Activated T-helper 1 cell treated with anti-CD3 and anti-CD28 coated beads, Interleukin-2, amount 50 U/mL, for 16 hours (primary cell): ENCODE measurements at regions not wholly inside any gene's neighbourhood (a gene's known extent, or its start where the extent isn't known, plus 50 kb on each side); places are given as distances from the start of the nearest gene placed in this dataset.

Source experiments
- DNase-seq, 2 donors: peaks; one replicate each; pipeline ENCODE4 v3.0.0-alpha.2; 2020; ENCODE audit warnings: low read depth in 1 of 2, low spot score in 1 of 2

GRCh38 chr4:62170235-62170634 lies 970.1 kb downstream of the ADGRL3 start:
- DNase-seq, result no peak

GRCh38 chr4:62168681-62169080 lies 968.6 kb downstream of the ADGRL3 start:
- DNase-seq, result no peak

GRCh38 chr4:62162606-62163005 lies 962.5 kb downstream of the ADGRL3 start:
- DNase-seq, result no peak

- DNase-seq, result no peak
Measured at GRCh38 chr4:62161446-62161845, 961.3 kb downstream of the ADGRL3 start.

GRCh38 chr4:62159876-62160275 lies 959.8 kb downstream of the ADGRL3 start:
- no peak for DNase-seq

GRCh38 chr4:62159306-62159705 lies 959.2 kb downstream of the ADGRL3 start:
- no peak for DNase-seq

- DNase-seq, result no peak
Measured at GRCh38 chr4:62156205-62156604, 956.1 kb downstream of the ADGRL3 start.

GRCh38 chr4:62145276-62145675 lies 945.1 kb downstream of the ADGRL3 start:
- DNase-seq, result no peak

GRCh38 chr4:62144431-62144830 lies 944.3 kb downstream of the ADGRL3 start:
- DNase-seq, result no peak

GRCh38 chr4:62135565-62136156 lies 935.5 kb downstream of the ADGRL3 start:
- no peak for DNase-seq

- DNase-seq, result no peak
Measured at GRCh38 chr4:62133977-62134376, 933.9 kb downstream of the ADGRL3 start.

GRCh38 chr4:62133101-62133897 lies 933.2 kb downstream of the ADGRL3 start:
- DNase-seq, result no peak

- DNase-seq, result no peak
Measured at GRCh38 chr4:62131049-62131448, 930.9 kb downstream of the ADGRL3 start.

- DNase-seq, result no peak
Measured at GRCh38 chr4:62130637-62131036, 930.5 kb downstream of the ADGRL3 start.

GRCh38 chr4:62130230-62130629 lies 930.1 kb downstream of the ADGRL3 start:
- no peak for DNase-seq
